RWPE2 (cell line): ENCODE measurements at regions not wholly inside any gene's neighbourhood (a gene's known extent, or its start where the extent isn't known, plus 50 kb on each side); places are given as distances from the start of the nearest gene placed in this dataset.

ENCODE experiments used
- ATAC-seq: fragments of 200-7000 bp; cut with Tn5 transposase; 3 replicates; pipeline ENCODE4 v1.9.1; 2021; ENCODE audit warnings: low read depth
- DNase-seq: peaks from one replicate; pipeline ENCODE4 v3.0.0-alpha.2; 2020; ENCODE audit warnings: low spot score
- H3K27ac ChIP-seq: fragments of 450-650 bp; 2 replicates; pipeline ENCODE4 v1.5.1; 2017; ENCODE audit warnings: mild to moderate bottlenecking; ENCODE audit not compliant: poor library complexity, severe bottlenecking
- H3K27me3 ChIP-seq: fragments of 250-450 bp; sonication (Bioruptor Pico); 2 replicates; pipeline ENCODE4 v1.5.1; 2021; ENCODE audit warnings: mild to moderate bottlenecking, moderate library complexity; ENCODE audit not compliant: insufficient read depth, poor library complexity, severe bottlenecking
- H3K36me3 ChIP-seq: fragments of 250-450 bp; sonication (Bioruptor Pico); 2 replicates; pipeline ENCODE4 v1.5.1; 2020; ENCODE audit warnings: low read depth, mild to moderate bottlenecking, moderate library complexity
- H3K4me1 ChIP-seq: fragments of 250-450 bp; sonication (Bioruptor Pico); 2 replicates; pipeline ENCODE4 v1.5.1; 2021; ENCODE audit warnings: mild to moderate bottlenecking, moderate library complexity; ENCODE audit not compliant: insufficient read depth, poor library complexity, severe bottlenecking
- H3K4me3 ChIP-seq: fragments of 250-450 bp; sonication (Bioruptor Pico); 2 replicates; pipeline ENCODE4 v1.5.1; 2021; ENCODE audit warnings: mild to moderate bottlenecking, moderate library complexity; ENCODE audit not compliant: severe bottlenecking
- H3K9me3 ChIP-seq: fragments of 250-450 bp; sonication (Bioruptor Pico); 2 replicates; pipeline ENCODE4 v1.5.1; 2021; ENCODE audit warnings: mild to moderate bottlenecking, moderate library complexity; ENCODE audit not compliant: severe bottlenecking
- CTCF ChIP-seq: fragments of 450-650 bp; IDR thresholded peaks from one replicate; pipeline ENCODE4 v1.5.1; 2017; ENCODE audit warnings: mild to moderate bottlenecking, moderate library complexity; ENCODE audit not compliant: poor library complexity, severe bottlenecking

- Histone ChIP-seq H3K27me3 (no peaks in the 10 kb centered on the region), H3K36me3 (no peaks in the 10 kb centered on the region), H3K9me3 (no peaks in the 10 kb centered on the region), H3K27ac (no peak overlapping the region), H3K4me3 (no peak overlapping the region), H3K4me1 (no peaks in the 10 kb centered on the region)
- DNase-seq (no peak), ATAC-seq (no peak)
- TF ChIP-seq CTCF, result no peak
These were observed 753.2 kb downstream of the DNAJB9 start for GRCh38 chr7:109322833-109323232.

- TF ChIP-seq CTCF, result no peak
- ATAC-seq, result no peak
- H3K4me1 ChIP-seq, result no peaks in the 10 kb centered on the region
These were observed 761.7 kb downstream of the DNAJB9 start for GRCh38 chr7:109331423-109331822.

GRCh38 chr7:109335951-109336350 is 766.3 kb downstream of the DNAJB9 start:
- DNase-seq (no peak), ATAC-seq (no peak)
- no peak for TF ChIP-seq CTCF
- no peaks in the 10 kb centered on the region for H3K36me3 ChIP-seq
- no peaks in the 10 kb centered on the region for H3K27me3 ChIP-seq
- H3K4me3 ChIP-seq, result no peak overlapping the region
- peaks cover 2% of the 10 kb centered on the region for H3K9me3 ChIP-seq
- H3K4me1 ChIP-seq, result no peaks in the 10 kb centered on the region
- H3K27ac ChIP-seq, result no peak overlapping the region

More at GRCh38 chr7:109331423-109331822, 761.7 kb downstream of the DNAJB9 start:
- peaks cover 2% of the 10 kb centered on the region for H3K9me3 ChIP-seq
- no peak overlapping the region for H3K27ac ChIP-seq
- no peaks in the 10 kb centered on the region for H3K36me3 ChIP-seq
- DNase-seq, result no peak
- no peaks in the 10 kb centered on the region for H3K27me3 ChIP-seq
- H3K4me3 ChIP-seq, result no peak overlapping the region

GRCh38 chr7:109336531-109336930 is 766.9 kb downstream of the DNAJB9 start:
- ATAC-seq (no peak), DNase-seq (no peak)
- TF ChIP-seq CTCF, result no peak
- no peaks in the 10 kb centered on the region for H3K4me1 ChIP-seq
- no peak overlapping the region for H3K4me3 ChIP-seq
- H3K27me3 ChIP-seq, result no peaks in the 10 kb centered on the region
- H3K27ac ChIP-seq, result no peak overlapping the region
- no peaks in the 10 kb centered on the region for H3K36me3 ChIP-seq
- H3K9me3 ChIP-seq, result peaks cover 2% of the 10 kb centered on the region

- DNase-seq (no peak), ATAC-seq (no peak)
- Histone ChIP-seq H3K36me3 (no peaks in the 10 kb centered on the region), H3K4me3 (no peak overlapping the region), H3K27ac (no peak overlapping the region), H3K9me3 (no peaks in the 10 kb centered on the region), H3K4me1 (no peaks in the 10 kb centered on the region), H3K27me3 (no peaks in the 10 kb centered on the region)
- no peak for TF ChIP-seq CTCF
These were observed 774.0 kb downstream of the DNAJB9 start for GRCh38 chr7:109343678-109344077.
